Right cardiac atrium (tissue), 5 donors: ENCODE measurements at regions not wholly inside any gene's neighbourhood (a gene's known extent, or its start where the extent isn't known, plus 50 kb on each side); places are given as distances from the start of the nearest gene placed in this dataset.

Experiments
- ATAC-seq, 2 donors: fragments of 200-7000 bp; cut with Tn5 transposase; one replicate each; pipeline versions ENCODE4 v1.8.0 to v1.9.1; 2020; ENCODE audit warnings: moderate library complexity in 2 of 2, mild to moderate bottlenecking in 1 of 2
- DNase-seq, 3 donors: peaks; one replicate each; pipeline ENCODE4 v3.0.0-alpha.2; 2020
- H3K27ac ChIP-seq: one replicate; pipeline ENCODE4 v1.5.1; 2013; ENCODE audit warnings: mild to moderate bottlenecking, low read length, control low read depth, moderate library complexity
- H3K27me3 ChIP-seq: one replicate; pipeline ENCODE4 v1.6.1; 2013; ENCODE audit not compliant: control insufficient read depth, insufficient read depth
- H3K4me1 ChIP-seq: one replicate; pipeline ENCODE4 v1.6.1; 2013; ENCODE audit warnings: low read length; ENCODE audit not compliant: control insufficient read depth, insufficient read depth
- H3K4me3 ChIP-seq: one replicate; pipeline ENCODE4 v1.5.1; 2013; ENCODE audit warnings: low read length, control low read depth
- H3K9me3 ChIP-seq: one replicate; pipeline ENCODE4 v1.6.1; 2013; ENCODE audit warnings: low read length; ENCODE audit not compliant: control insufficient read depth
- WGBS: extraction: QIAGEN DNeasy Blood & Tissue Kit; methylation state at CpG from one replicate; pipeline ENCODE4 v1.1.7; 2013; 5-methylcytosine and 5-hydroxymethylcytosine counted together
- intact Hi-C, 4 donors: fragments of 100-400 bp; cut with DNase I; formaldehyde crosslinking; loops; one replicate each; pipeline versions ENCODE4 v1.11.0 to v1.14.0; 2022 to 2023
- donor health status: healthy with polysubstance abuse.
- donor health status: DM: no; HTN: yes; CAD: no.
- donor health status: DM: no; HTN: no; CAD: no.
- donor health status: DM: no; HTN: yes; CAD: no; lungs with severe emphysema.
- donor health status: DM: yes; HTN: yes; CAD: no.

GRCh38 chr18:79596446-79597175 is 83.0 kb upstream of the CTDP1 start:
- no peak for DNase-seq
- H3K4me3 ChIP-seq: no peak overlapping the region
- 81% methylated on average over 27 of the region's 27 CpGs for WGBS
- no peaks in the 10 kb centered on the region for H3K4me1 ChIP-seq
- intact Hi-C loops: no loop called here
- no peak overlapping the region for H3K27ac ChIP-seq
- H3K9me3 ChIP-seq: no peaks in the 10 kb centered on the region
- ATAC-seq: no peak
- no peaks in the 10 kb centered on the region for H3K27me3 ChIP-seq

GRCh38 chr18:79597176-79597830 is 82.3 kb upstream of the CTDP1 start:
- intact Hi-C loops: no loop called here
- Histone ChIP-seq H3K27me3 (no peaks in the 10 kb centered on the region), H3K27ac (no peak overlapping the region), H3K4me1 (no peaks in the 10 kb centered on the region), H3K9me3 (no peaks in the 10 kb centered on the region), H3K4me3 (no peak overlapping the region)
- DNase-seq (no peak), ATAC-seq (peak in 1 of 2 donors; percentile 20)
- WGBS: 79% methylated on average over 21 of the region's 21 CpGs

- Histone ChIP-seq H3K27me3 (no peaks in the 10 kb centered on the region), H3K27ac (no peak overlapping the region), H3K4me1 (no peaks in the 10 kb centered on the region), H3K4me3 (no peak overlapping the region), H3K9me3 (no peaks in the 10 kb centered on the region)
- WGBS: 89% methylated on average over 38 of the region's 38 CpGs
- DNase-seq (peak in 1 of 3 donors; percentile 32), ATAC-seq (peak in 1 of 2 donors; percentile 24)
- intact Hi-C loops: no loop called here
Measured at GRCh38 chr18:79597831-79598632, 81.6 kb upstream of the CTDP1 start.

- Histone ChIP-seq H3K9me3 (no peaks in the 10 kb centered on the region), H3K27ac (no peak overlapping the region), H3K4me3 (no peak overlapping the region), H3K27me3 (no peaks in the 10 kb centered on the region), H3K4me1 (no peaks in the 10 kb centered on the region)
- no peak for DNase-seq
- 80% methylated on average over 20 of the region's 20 CpGs for WGBS
- ATAC-seq: no peak
- intact Hi-C loops: no loop called here
Measured at GRCh38 chr18:79598633-79599175, 80.9 kb upstream of the CTDP1 start.

GRCh38 chr18:79599441-79599931 is 80.1 kb upstream of the CTDP1 start:
- ATAC-seq (no peak), DNase-seq (no peak)
- Histone ChIP-seq H3K27ac (no peak overlapping the region), H3K4me1 (no peaks in the 10 kb centered on the region), H3K27me3 (no peaks in the 10 kb centered on the region), H3K4me3 (no peak overlapping the region), H3K9me3 (no peaks in the 10 kb centered on the region)
- intact Hi-C loops: no loop called here
- 83% methylated on average over 19 of the region's 19 CpGs for WGBS

- intact Hi-C loops: no loop called here
- WGBS: 75% methylated on average over 6 of the region's 6 CpGs
Measured at GRCh38 chr18:79600141-79600540, 79.5 kb upstream of the CTDP1 start.

GRCh38 chr18:79600596-79600995 is 79.0 kb upstream of the CTDP1 start:
- no peak overlapping the region for H3K4me3 ChIP-seq
- WGBS: 83% methylated on average over 2 of the region's 2 CpGs
- H3K4me1 ChIP-seq: no peaks in the 10 kb centered on the region
- no peak overlapping the region for H3K27ac ChIP-seq
- ATAC-seq (no peak), DNase-seq (no peak)
- H3K9me3 ChIP-seq: no peaks in the 10 kb centered on the region
- no peaks in the 10 kb centered on the region for H3K27me3 ChIP-seq
- intact Hi-C loops: no loop called here

More at GRCh38 chr18:79600141-79600540, 79.5 kb upstream of the CTDP1 start:
- ATAC-seq (no peak), DNase-seq (peak in 1 of 3 donors; percentile 38)
- Histone ChIP-seq H3K4me1 (no peaks in the 10 kb centered on the region), H3K27ac (no peak overlapping the region), H3K27me3 (no peaks in the 10 kb centered on the region), H3K9me3 (no peaks in the 10 kb centered on the region), H3K4me3 (no peak overlapping the region)

GRCh38 chr18:79601234-79601633 is 78.4 kb upstream of the CTDP1 start:
- no peak for DNase-seq
- Histone ChIP-seq H3K9me3 (no peaks in the 10 kb centered on the region), H3K4me3 (no peak overlapping the region), H3K27me3 (no peaks in the 10 kb centered on the region), H3K4me1 (no peaks in the 10 kb centered on the region), H3K27ac (no peak overlapping the region)
- 55% methylated on average over 8 of the region's 8 CpGs for WGBS
- intact Hi-C loops: no loop called here
- peak in 1 of 2 donors; percentile 14 for ATAC-seq

GRCh38 chr18:79603321-79604204 is 76.0 kb upstream of the CTDP1 start:
- H3K4me1 ChIP-seq: no peaks in the 10 kb centered on the region
- H3K4me3 ChIP-seq: no peak overlapping the region
- intact Hi-C loops: no loop called here
- no peaks in the 10 kb centered on the region for H3K27me3 ChIP-seq
- no peak for ATAC-seq
- no peak overlapping the region for H3K27ac ChIP-seq
- DNase-seq: no peak
- H3K9me3 ChIP-seq: no peaks in the 10 kb centered on the region
- 91% methylated on average over 37 of the region's 37 CpGs for WGBS

GRCh38 chr18:79604205-79604912 is 75.2 kb upstream of the CTDP1 start:
- DNase-seq (no peak), ATAC-seq (no peak)
- H3K27me3 ChIP-seq: no peaks in the 10 kb centered on the region
- no peak overlapping the region for H3K27ac ChIP-seq
- intact Hi-C loops: no loop called here
- H3K4me3 ChIP-seq: no peak overlapping the region
- no peaks in the 10 kb centered on the region for H3K9me3 ChIP-seq
- 95% methylated on average over 20 of the region's 20 CpGs for WGBS
- H3K4me1 ChIP-seq: no peaks in the 10 kb centered on the region
